ENCODE measurements at regions not wholly inside any gene's neighbourhood (a gene's known extent, or its start where the extent isn't known, plus 50 kb on each side); places are given as distances from the start of the nearest gene placed in this dataset.

GRCh38 chr11:8820401-8820800, 90.6 kb upstream of the AKIP1 start:
- no peak for TF ChIP-seq CTCF (IDR thresholded peaks at IDR 0.05; ENCODE audit: insufficient read depth, low read length)
- TF ChIP-seq POLR2AphosphoS5 (IDR thresholded peaks at IDR 0.05; ENCODE audit: low read depth) = no peak
- no peak for TF ChIP-seq GABPA (IDR thresholded peaks at IDR 0.05; ENCODE audit: low read depth)
- TF ChIP-seq REST (IDR thresholded peaks at IDR 0.05; ENCODE audit: insufficient replicate concordance, low read depth) = no peak
- TF ChIP-seq SPI1 (IDR thresholded peaks at IDR 0.05; ENCODE audit: borderline replicate concordance, low read depth) = no peak
- no peak overlapping the region for H3K4me3 ChIP-seq (replicated peaks; ENCODE audit: insufficient read depth, low read length)
- no peak overlapping the region for H3K27ac ChIP-seq (replicated peaks)
- H3K27me3 ChIP-seq (ENCODE audit: insufficient read depth, poor library complexity, severe bottlenecking) = no peaks in the 10 kb centered on the region
- no peak for DNase-seq (ENCODE audit: low read depth in 1 of 2, low spot score in 1 of 2)

- H3K27ac ChIP-seq (replicated peaks) = no peak overlapping the region
- no peak for DNase-seq (ENCODE audit: low read depth in 1 of 2, low spot score in 1 of 2)
- H3K4me3 ChIP-seq (replicated peaks; ENCODE audit: insufficient read depth, low read length) = no peak overlapping the region
- TF ChIP-seq REST (IDR thresholded peaks at IDR 0.05; ENCODE audit: insufficient replicate concordance, low read depth) (no peak), POLR2AphosphoS5 (IDR thresholded peaks at IDR 0.05; ENCODE audit: low read depth) (no peak), GABPA (IDR thresholded peaks at IDR 0.05; ENCODE audit: low read depth) (no peak), SPI1 (IDR thresholded peaks at IDR 0.05; ENCODE audit: borderline replicate concordance, low read depth) (no peak), CTCF (IDR thresholded peaks at IDR 0.05; ENCODE audit: insufficient read depth, low read length) (no peak)
- H3K27me3 ChIP-seq (ENCODE audit: insufficient read depth, poor library complexity, severe bottlenecking) = no peaks in the 10 kb centered on the region
These were observed 88.5 kb upstream of the AKIP1 start for GRCh38 chr11:8822469-8822868.

- TF ChIP-seq SPI1 (IDR thresholded peaks at IDR 0.05; ENCODE audit: borderline replicate concordance, low read depth) = no peak
- no peak for TF ChIP-seq CTCF (IDR thresholded peaks at IDR 0.05; ENCODE audit: insufficient read depth, low read length)
- TF ChIP-seq REST (IDR thresholded peaks at IDR 0.05; ENCODE audit: insufficient replicate concordance, low read depth) = no peak
- no peak for TF ChIP-seq POLR2AphosphoS5 (IDR thresholded peaks at IDR 0.05; ENCODE audit: low read depth)
- TF ChIP-seq GABPA (IDR thresholded peaks at IDR 0.05; ENCODE audit: low read depth) = no peak
- Histone ChIP-seq H3K4me3 (replicated peaks; ENCODE audit: insufficient read depth, low read length) (no peak overlapping the region), H3K27me3 (ENCODE audit: insufficient read depth, poor library complexity, severe bottlenecking) (no peaks in the 10 kb centered on the region), H3K27ac (replicated peaks) (no peak overlapping the region)
- no peak for DNase-seq (ENCODE audit: low read depth in 1 of 2, low spot score in 1 of 2)
These were observed 87.7 kb upstream of the AKIP1 start for GRCh38 chr11:8823174-8823742.

Measured in HL-60 (cell line).